Psoas muscle (tissue), 7 donors: ENCODE measurements at regions not wholly inside any gene's neighbourhood (a gene's known extent, or its start where the extent isn't known, plus 50 kb on each side); places are given as distances from the start of the nearest gene placed in this dataset.

Source experiments
- ATAC-seq, 4 donors: fragments of 200-7000 bp; cut with Tn5 transposase; one replicate each; pipeline ENCODE4 v1.9.1; 2020; ENCODE audit warnings: moderate library complexity in 3 of 4, mild to moderate bottlenecking in 2 of 4
- DNase-seq, 2 donors: peaks; one replicate each; pipeline ENCODE4 v3.0.0-alpha.2; 2020
- H3K27ac ChIP-seq: fragments of 200-600 bp; one replicate; pipeline ENCODE4 v1.8.0; 2022
- H3K27me3 ChIP-seq, 3 donors: fragments of 200-600 bp in 1 of 3; one replicate each; pipeline versions ENCODE4 v1.6.1 to v1.8.0; 2013 to 2022; ENCODE audit warnings: low read length in 2 of 3, mild to moderate bottlenecking in 2 of 3, moderate library complexity in 1 of 3; ENCODE audit not compliant: insufficient read depth in 3 of 3
- H3K36me3 ChIP-seq, 2 donors: fragments of 200-600 bp in 1 of 2; one replicate each; pipeline versions ENCODE4 v1.6.1 to v1.8.0; 2013 to 2022; ENCODE audit warnings: low read depth in 1 of 2, mild to moderate bottlenecking in 1 of 2, moderate library complexity in 1 of 2; ENCODE audit not compliant: insufficient read depth in 1 of 2
- H3K4me1 ChIP-seq: fragments of 200-600 bp; one replicate; pipeline ENCODE4 v1.8.0; 2022
- H3K4me3 ChIP-seq: fragments of 200-600 bp; one replicate; pipeline ENCODE4 v1.8.0; 2022; ENCODE audit warnings: mild to moderate bottlenecking
- H3K9me3 ChIP-seq: fragments of 200-600 bp; one replicate; pipeline ENCODE4 v1.8.0; 2022
- WGBS, 3 donors: extraction: QIAGEN DNeasy Blood & Tissue Kit; methylation state at CpG; one replicate each; pipeline versions ENCODE4 v1.1.6 to v1.1.7; 2013; 5-methylcytosine and 5-hydroxymethylcytosine counted together
- intact Hi-C, 2 donors: fragments of 100-400 bp; cut with DNase I; formaldehyde crosslinking; loops; one replicate each; pipeline versions ENCODE4 v1.11.0 to v1.14.2; 2022
- TF ChIP-seq, protein P1 (sequence below): fragments of 200-600 bp; IDR thresholded peaks from one replicate; pipeline ENCODE4 v1.8.0; 2022; ENCODE audit warnings: antibody characterized with exemption
- donor health status: healthy with polysubstance abuse.
- donor health status: DM: no; HTN: no; CAD: no; lungs with moderate emphysema.
- donor health status: Bipolar disorder and iron deficiency.
- donor health status: healthy.
- donor health status: DM: yes; HTN: yes; CAD: no.
- donor health status: DM: no; HTN: no; CAD: no.
- donor health status: DM: yes; HTN: yes; CAD: no.

DNA sequence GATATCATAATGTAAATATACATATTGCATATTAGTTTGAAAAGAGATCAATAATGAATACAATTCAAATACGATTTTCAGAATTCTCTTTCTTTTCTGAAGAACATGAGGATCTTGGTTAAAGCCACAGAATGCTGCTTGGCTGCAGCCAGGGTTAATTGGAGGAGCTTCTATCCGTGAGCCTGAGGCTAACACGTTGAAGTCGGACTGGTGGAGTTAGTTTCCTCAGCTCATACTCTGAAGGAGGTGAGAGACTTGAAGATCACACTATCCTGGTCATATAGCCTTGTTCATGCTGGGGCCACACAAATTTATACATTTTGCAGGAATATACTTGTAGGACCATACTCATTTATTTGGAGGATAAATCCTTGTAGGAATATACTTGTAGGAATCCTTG lies 335.8 kb downstream of the TRIB2 start:
- Histone ChIP-seq H3K4me3 (no peak overlapping the region), H3K27me3 (peaks cover 0 to 2% (median 0%) of the 10 kb centered on the region in 3 donors), H3K9me3 (no peaks in the 10 kb centered on the region), H3K36me3 (no peaks in the 10 kb centered on the region), H3K4me1 (no peaks in the 10 kb centered on the region), H3K27ac (no peak overlapping the region)
- ATAC-seq = no peak
- 40 to 51% (median 42%) methylated on average over 4 of the region's 4 CpGs for WGBS, 3 donors
- intact Hi-C loops = no loop called here
- no peak for DNase-seq
- TF ChIP-seq, protein P1, sequence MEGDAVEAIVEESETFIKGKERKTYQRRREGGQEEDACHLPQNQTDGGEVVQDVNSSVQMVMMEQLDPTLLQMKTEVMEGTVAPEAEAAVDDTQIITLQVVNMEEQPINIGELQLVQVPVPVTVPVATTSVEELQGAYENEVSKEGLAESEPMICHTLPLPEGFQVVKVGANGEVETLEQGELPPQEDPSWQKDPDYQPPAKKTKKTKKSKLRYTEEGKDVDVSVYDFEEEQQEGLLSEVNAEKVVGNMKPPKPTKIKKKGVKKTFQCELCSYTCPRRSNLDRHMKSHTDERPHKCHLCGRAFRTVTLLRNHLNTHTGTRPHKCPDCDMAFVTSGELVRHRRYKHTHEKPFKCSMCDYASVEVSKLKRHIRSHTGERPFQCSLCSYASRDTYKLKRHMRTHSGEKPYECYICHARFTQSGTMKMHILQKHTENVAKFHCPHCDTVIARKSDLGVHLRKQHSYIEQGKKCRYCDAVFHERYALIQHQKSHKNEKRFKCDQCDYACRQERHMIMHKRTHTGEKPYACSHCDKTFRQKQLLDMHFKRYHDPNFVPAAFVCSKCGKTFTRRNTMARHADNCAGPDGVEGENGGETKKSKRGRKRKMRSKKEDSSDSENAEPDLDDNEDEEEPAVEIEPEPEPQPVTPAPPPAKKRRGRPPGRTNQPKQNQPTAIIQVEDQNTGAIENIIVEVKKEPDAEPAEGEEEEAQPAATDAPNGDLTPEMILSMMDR = no peak

DNA sequence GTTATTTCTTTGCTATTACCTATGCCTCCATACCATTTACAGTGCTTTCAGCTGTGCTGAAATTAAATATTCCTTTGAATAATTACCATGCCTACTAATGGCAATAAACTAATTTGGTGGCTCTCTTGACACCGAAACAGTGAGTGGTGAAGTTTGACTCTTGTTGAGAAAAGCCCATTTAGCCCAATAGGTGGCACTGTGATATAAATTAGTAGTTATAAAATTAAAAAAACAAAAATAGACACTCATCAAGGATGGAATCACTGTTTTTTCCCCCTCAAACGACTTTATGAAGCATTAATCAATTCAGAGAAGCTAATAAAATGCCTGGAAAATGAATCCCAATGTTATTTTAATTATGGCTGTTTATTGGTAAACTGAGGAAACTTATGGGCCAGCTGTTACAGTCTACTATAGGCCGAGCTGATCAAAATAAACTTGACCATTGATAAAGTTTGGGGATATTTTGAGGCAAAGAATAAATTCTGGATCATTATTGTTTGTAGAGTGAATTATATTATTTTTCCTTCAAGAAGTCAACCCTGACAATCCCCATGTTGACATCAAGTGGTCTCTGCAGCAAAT lies 339.6 kb downstream of the TRIB2 start:
- H3K27ac ChIP-seq = no peak overlapping the region
- H3K27me3 ChIP-seq = peaks cover 0 to 2% (median 0%) of the 10 kb centered on the region in 3 donors
- no peaks in the 10 kb centered on the region for H3K36me3 ChIP-seq
- H3K4me3 ChIP-seq = no peak overlapping the region
- TF ChIP-seq, protein P1 = peak; percentile 14
- WGBS, 3 donors = 45 to 46% (median 46%) methylated on average over 3 of the region's 3 CpGs
- DNase-seq (no peak), ATAC-seq (no peak)
- intact Hi-C loops = no loop called here
- H3K4me1 ChIP-seq = no peaks in the 10 kb centered on the region
- no peaks in the 10 kb centered on the region for H3K9me3 ChIP-seq

DNA sequence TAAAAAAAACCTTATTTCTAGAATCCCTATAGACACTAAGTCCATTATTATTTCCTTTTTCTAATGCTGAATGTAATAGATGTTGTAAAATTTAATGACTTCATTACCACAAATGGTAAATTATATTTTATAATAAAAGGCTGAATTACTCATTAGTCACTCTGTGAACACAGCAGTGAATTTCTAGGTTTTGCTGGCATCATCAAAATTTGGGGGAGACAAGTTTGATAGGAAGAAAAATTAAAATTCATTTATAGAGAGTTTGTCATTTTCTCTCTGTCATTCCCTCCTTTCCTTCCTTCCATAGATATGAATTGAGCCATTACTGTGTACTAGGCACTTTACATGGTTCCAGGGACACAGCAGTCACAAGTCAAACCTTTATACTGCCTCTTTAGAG lies 340.9 kb downstream of the TRIB2 start:
- no peak for DNase-seq
- TF ChIP-seq, protein P1 = no peak
- no peaks in the 10 kb centered on the region for H3K4me1 ChIP-seq

DNA sequence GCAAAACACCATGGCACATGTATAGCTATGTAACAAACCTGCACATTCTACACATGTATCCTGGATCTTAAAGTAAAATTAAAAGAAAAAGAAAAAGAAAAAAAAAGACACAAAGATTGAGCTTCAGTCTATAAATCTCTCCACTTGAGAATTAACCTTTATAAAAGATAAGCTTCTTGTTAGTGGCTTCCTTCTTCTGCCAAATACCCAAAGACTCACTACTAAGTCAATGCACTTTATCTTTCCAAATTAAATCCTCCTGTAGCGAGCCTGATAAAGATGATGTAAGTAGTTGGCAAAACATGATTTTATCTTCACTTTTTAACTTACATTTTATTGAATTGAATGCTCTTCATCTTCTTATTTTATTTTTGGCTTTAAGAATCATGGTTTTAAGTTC lies 349.9 kb downstream of the TRIB2 start:
- intact Hi-C loops = no loop called here
- H3K9me3 ChIP-seq = no peaks in the 10 kb centered on the region
- no peak overlapping the region for H3K27ac ChIP-seq
- ATAC-seq (no peak), DNase-seq (no peak)
- TF ChIP-seq, protein P1 = no peak
- no peaks in the 10 kb centered on the region for H3K27me3 ChIP-seq
- no peak overlapping the region for H3K4me3 ChIP-seq
- H3K4me1 ChIP-seq = no peaks in the 10 kb centered on the region
- no peaks in the 10 kb centered on the region for H3K36me3 ChIP-seq
- 58 to 68% (median 64%) methylated on average over 1 of the region's 1 CpG for WGBS, 3 donors

More for the DNA sequence above, 340.9 kb downstream of the TRIB2 start:
- H3K9me3 ChIP-seq = no peaks in the 10 kb centered on the region
- intact Hi-C loops = no loop called here
- no peak overlapping the region for H3K27ac ChIP-seq
- no peak overlapping the region for H3K4me3 ChIP-seq
- peaks cover 0 to 2% (median 0%) of the 10 kb centered on the region in 3 donors for H3K27me3 ChIP-seq
- ATAC-seq = no peak
- H3K36me3 ChIP-seq = no peaks in the 10 kb centered on the region

DNA sequence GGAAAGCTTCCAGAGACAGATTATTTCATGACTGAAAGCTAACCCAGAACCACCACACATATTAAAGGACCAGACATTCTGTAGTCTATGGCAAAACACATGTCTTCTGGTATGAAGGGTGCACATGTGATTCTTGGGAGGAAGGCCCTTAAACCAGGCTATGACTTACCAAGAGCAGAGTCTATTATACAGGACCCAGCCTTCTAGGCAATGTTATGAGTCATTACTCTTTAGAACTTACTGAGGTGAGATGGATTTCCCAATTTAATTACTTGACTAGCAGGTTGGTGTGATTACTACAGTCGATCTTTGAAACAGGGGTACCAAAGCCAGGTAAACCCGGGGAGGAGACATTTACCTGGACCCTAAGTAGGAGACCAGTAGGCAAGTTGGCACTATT lies 350.8 kb downstream of the TRIB2 start:
- DNase-seq (no peak), ATAC-seq (no peak)
- Histone ChIP-seq H3K4me3 (no peak overlapping the region), H3K27ac (no peak overlapping the region), H3K4me1 (no peaks in the 10 kb centered on the region), H3K9me3 (no peaks in the 10 kb centered on the region), H3K27me3 (no peaks in the 10 kb centered on the region), H3K36me3 (no peaks in the 10 kb centered on the region)
- intact Hi-C loops = no loop called here
- TF ChIP-seq, protein P1 = no peak
- 95 to 100% (median 97%) methylated on average over 2 of the region's 2 CpGs for WGBS, 3 donors
